HG03280 (cell line): ENCODE measurements at regions not wholly inside any gene's neighbourhood (a gene's known extent, or its start where the extent isn't known, plus 50 kb on each side); places are given as distances from the start of the nearest gene placed in this dataset.
"Not testable (repeated sequence)": the region's sequence is repeated elsewhere in the genome, so short reads cannot be mapped to it uniquely, and the experiment has no call there.

Experiments
- ATAC-seq: cut with Tn5 transposase; IDR thresholded peaks from one replicate; pipeline ENCODE4 v1.9.1; 2021; ENCODE audit warnings: mild to moderate bottlenecking, moderate library complexity; ENCODE audit not compliant: unreplicated experiment

- no peak for ATAC-seq
These were observed 90.8 kb upstream of the PELI2 start for GRCh38 chr14:56027421-56027820.

- no peak for ATAC-seq
These were observed 90.1 kb upstream of the PELI2 start for GRCh38 chr14:56027916-56028712.

GRCh38 chr14:56036353-56036752 lies 81.9 kb upstream of the PELI2 start:
- no peak for ATAC-seq

- ATAC-seq: no peak
These were observed 78.1 kb upstream of the PELI2 start for GRCh38 chr14:56040121-56040520.

GRCh38 chr14:56044196-56044595 lies 74.0 kb upstream of the PELI2 start:
- ATAC-seq: no peak

- ATAC-seq: no peak
These were observed 71.7 kb upstream of the PELI2 start for GRCh38 chr14:56046546-56046945.

GRCh38 chr14:56046996-56047395 lies 71.2 kb upstream of the PELI2 start:
- no peak for ATAC-seq

GRCh38 chr14:56049536-56049935 lies 68.7 kb upstream of the PELI2 start:
- no peak for ATAC-seq

GRCh38 chr14:56055511-56055910 lies 62.7 kb upstream of the PELI2 start:
- ATAC-seq: no peak

GRCh38 chr14:56056031-56056430 lies 62.2 kb upstream of the PELI2 start:
- ATAC-seq: no peak

- ATAC-seq: no peak
These were observed 61.0 kb upstream of the PELI2 start for GRCh38 chr14:56057071-56057741.

GRCh38 chr14:56057767-56058166 lies 60.4 kb upstream of the PELI2 start:
- ATAC-seq: no peak

- no peak for ATAC-seq
These were observed 59.2 kb upstream of the PELI2 start for GRCh38 chr14:56059054-56059453.

- no peak for ATAC-seq
These were observed 57.2 kb upstream of the PELI2 start for GRCh38 chr14:56061051-56061450.

GRCh38 chr14:56063131-56063530 lies 55.1 kb upstream of the PELI2 start:
- no peak for ATAC-seq

GRCh38 chr14:56064513-56064912 lies 53.7 kb upstream of the PELI2 start:
- no peak for ATAC-seq

- ATAC-seq: not testable (repeated sequence)
These were observed 53.0 kb upstream of the PELI2 start for GRCh38 chr14:56065199-56065598.

- ATAC-seq: no peak
These were observed 52.5 kb upstream of the PELI2 start for GRCh38 chr14:56065621-56066290.
